HCT116 (cell line): ENCODE measurements at regions not wholly inside any gene's neighbourhood (a gene's known extent, or its start where the extent isn't known, plus 50 kb on each side); places are given as distances from the start of the nearest gene placed in this dataset.

Source experiments
- ATAC-seq: fragments of 200-7000 bp; cut with Tn5 transposase; 2 replicates; pipeline ENCODE4 v1.9.1; 2020; ENCODE audit warnings: mild to moderate bottlenecking, moderate library complexity
- BruUV-seq: library from RNA; stranded (reverse); fragments of 400-500 nt; replicated peaks from 2 replicates; lab custom pipeline; 2021; lab: Mats Ljungman, UMichigan
- CTCF ChIA-PET: fragments of 300-600 bp; sonication (Branson Sonifier 250); formaldehyde crosslinking; loops from one replicate; lab custom pipeline; 2021; ENCODE audit warnings: antibody characterized with exemption; lab: Charles Lee
- POLR2A ChIA-PET: fragments of 300-600, 350-600 bp; sonication (Branson Sonifier 250); formaldehyde crosslinking; loops from one replicate; lab custom pipeline; 2021; ENCODE audit warnings: antibody characterized with exemption; lab: Charles Lee
- RAD21 ChIA-PET, 2 experiments: fragments of 300-600 bp; sonication (Branson Sonifier 250); formaldehyde crosslinking; loops; one replicate each; lab custom pipeline; 2023; ENCODE audit warnings: low total read pairs in 2 of 2; ENCODE audit not compliant: uncharacterized antibody in 2 of 2, unreplicated experiment in 2 of 2, low non-redundant PET in 1 of 2; lab: Charles Lee
- DNase-seq: peaks from one replicate; pipeline ENCODE4 v3.0.0-alpha.2; 2010; ENCODE audit warnings: low read depth, low spot score
- H2AFZ ChIP-seq: fragments of 200-600 bp; shearing (Covaris generic), sonication (generic); 2 replicates; pipeline ENCODE4 v1.6.1; 2017; ENCODE audit warnings: low read depth, mixed run types, mixed read lengths, antibody characterized with exemption, low read length; ENCODE audit not compliant: poor library complexity, severe bottlenecking
- H3K27ac ChIP-seq: 2 replicates; pipeline ENCODE4 v1.5.1; 2012; ENCODE audit warnings: low read depth, low read length
- H3K27me3 ChIP-seq: fragments of 200-600 bp; sonication (generic); 2 replicates; pipeline ENCODE4 v1.6.1; 2016; ENCODE audit warnings: mixed run types, low read length, mixed read lengths; ENCODE audit not compliant: insufficient read depth
- H3K36me3 ChIP-seq, 2 experiments: fragments of 200-500 bp in 1 of 2; fragments of 200-600 bp in 1 of 2; sonication (Bioruptor generic) in 1 of 2; sonication (generic) in 1 of 2; 2 replicates each; pipeline versions ENCODE4 v1.5.1 to v1.6.1; 2014 to 2016; ENCODE audit warnings: low read length in 2 of 2, inconsistent platforms in 1 of 2, mixed read lengths in 1 of 2, mixed run types in 1 of 2; ENCODE audit not compliant: insufficient read depth in 2 of 2, control insufficient read depth in 1 of 2
- H3K4me1 ChIP-seq, 2 experiments: fragments of 200-600 bp in 1 of 2; sonication (generic) in 1 of 2; 2 replicates each; pipeline versions ENCODE4 v1.5.1 to v1.6.1; 2012 to 2017; ENCODE audit warnings: low read length in 2 of 2, inconsistent platforms in 1 of 2, mild to moderate bottlenecking in 1 of 2, mixed read lengths in 1 of 2, mixed run types in 1 of 2, moderate library complexity in 1 of 2; ENCODE audit not compliant: insufficient read depth in 2 of 2, control insufficient read depth in 1 of 2
- H3K4me2 ChIP-seq: fragments of 200-600 bp; sonication (generic); 2 replicates; pipeline ENCODE4 v1.6.1; 2017; ENCODE audit warnings: mixed run types, low read length, mixed read lengths
- H3K4me3 ChIP-seq, 2 experiments: fragments of 200-600 bp in 1 of 2; sonication (generic) in 1 of 2; replicated peaks in 1 of 2; 2 replicates each; pipeline ENCODE4 v1.5.1; 2011 to 2016; ENCODE audit warnings: low read length in 2 of 2, control low read depth in 1 of 2, low read depth in 1 of 2, mild to moderate bottlenecking in 1 of 2, mixed read lengths in 1 of 2, mixed run types in 1 of 2
- H3K79me2 ChIP-seq: fragments of 200-600 bp; sonication (generic); 2 replicates; pipeline ENCODE4 v1.6.1; 2017; ENCODE audit warnings: mild to moderate bottlenecking, mixed run types, low read length, moderate library complexity, mixed read lengths; ENCODE audit not compliant: insufficient read depth
- H3K9ac ChIP-seq: fragments of 200-600 bp; sonication (generic); 2 replicates; pipeline ENCODE4 v1.6.1; 2016; ENCODE audit warnings: low read length, mixed read lengths
- H3K9me2 ChIP-seq: fragments of 200-600 bp; sonication (generic), shearing (Covaris generic); 2 replicates; pipeline ENCODE4 v1.6.1; 2017; ENCODE audit warnings: mixed run types, mild to moderate bottlenecking, moderate library complexity; ENCODE audit not compliant: insufficient read depth
- H3K9me3 ChIP-seq, 2 experiments: fragments of 200-500 bp in 1 of 2; fragments of 200-600 bp in 1 of 2; sonication (Bioruptor generic) in 1 of 2; sonication (generic) in 1 of 2; 2 replicates each; pipeline ENCODE4 v1.6.1; 2014 to 2017; ENCODE audit warnings: low read length in 2 of 2, mixed read lengths in 2 of 2, inconsistent platforms in 1 of 2, low read depth in 1 of 2, mild to moderate bottlenecking in 1 of 2, mixed run types in 1 of 2, moderate library complexity in 1 of 2; ENCODE audit not compliant: control insufficient read depth in 1 of 2, insufficient read depth in 1 of 2
- H4K20me1 ChIP-seq: fragments of 200-600 bp; sonication (generic), shearing (Covaris generic); 2 replicates; pipeline ENCODE4 v1.6.1; 2017; ENCODE audit warnings: mixed run types, mild to moderate bottlenecking, moderate library complexity; ENCODE audit not compliant: insufficient read depth
- CEBPB ChIP-seq: IDR thresholded peaks from 2 replicates; pipeline ENCODE4 v1.6.1; 2012; ENCODE audit warnings: low read depth
- CTCF ChIP-seq, 3 experiments: fragments of 200-600 bp in 1 of 3; sonication (generic) in 1 of 3; IDR thresholded peaks in 2 of 3; conservative IDR thresholded peaks in 1 of 3; 2 replicates each; pipeline ENCODE4 v1.5.1; 2012 to 2017; ENCODE audit warnings: low read depth in 2 of 3, low read length in 2 of 3, antibody characterized with exemption in 1 of 3, borderline replicate concordance in 1 of 3, control low read depth in 1 of 3, mild to moderate bottlenecking in 1 of 3, mixed read lengths in 1 of 3, mixed run types in 1 of 3, moderate library complexity in 1 of 3; ENCODE audit not compliant: insufficient read depth in 1 of 3
- EZH2 ChIP-seq: fragments of 200-600 bp; sonication (generic); IDR thresholded peaks from 2 replicates; pipeline ENCODE4 v1.6.1; 2017; ENCODE audit warnings: antibody characterized with exemption, mixed run types
- EZH2phosphoT487 ChIP-seq: fragments of 200-600 bp; IDR thresholded peaks from 2 replicates; pipeline ENCODE4 v1.6.1; 2018; ENCODE audit warnings: antibody characterized with exemption, borderline replicate concordance
- JUND ChIP-seq: IDR thresholded peaks from 2 replicates; pipeline ENCODE4 v1.6.1; 2012
- MAX ChIP-seq: IDR thresholded peaks from 2 replicates; pipeline ENCODE4 v1.6.1; 2012
- POLR2A ChIP-seq: IDR thresholded peaks from 2 replicates; pipeline ENCODE4 v1.7.0; 2011; ENCODE audit warnings: borderline replicate concordance; ENCODE audit not compliant: insufficient read depth, insufficient read length; ENCODE audit errors: extremely low read depth
- RAD21 ChIP-seq: IDR thresholded peaks from 2 replicates; pipeline ENCODE4 v1.6.1; 2012; ENCODE audit warnings: low read depth, mild to moderate bottlenecking
- REST ChIP-seq: IDR thresholded peaks from 2 replicates; pipeline ENCODE4 v1.6.1; 2012; ENCODE audit warnings: low read depth
- SP1 ChIP-seq: IDR thresholded peaks from 2 replicates; pipeline ENCODE4 v1.6.1; 2012; ENCODE audit warnings: low read depth
- SRF ChIP-seq: IDR thresholded peaks from 2 replicates; pipeline ENCODE4 v1.6.1; 2012; ENCODE audit warnings: low read depth
- ZBTB33 ChIP-seq: IDR thresholded peaks from 2 replicates; pipeline ENCODE4 v1.6.1; 2011; ENCODE audit warnings: mild to moderate bottlenecking, low read length, moderate library complexity; ENCODE audit not compliant: insufficient replicate concordance; ENCODE audit errors: extremely low read depth
- ZNF274 ChIP-seq: fragments of 200-500 bp; sonication (Bioruptor generic); IDR thresholded peaks from 2 replicates; pipeline ENCODE4 v1.6.1; 2014; ENCODE audit warnings: mild to moderate bottlenecking, low read depth, low read length, inconsistent platforms
- intact Hi-C: fragments of 100-400 bp; cut with micrococcal nuclease; formaldehyde crosslinking; loops from 2 replicates; pipeline ENCODE4 v1.10.0; 2022

- H3K27ac ChIP-seq, result no peak overlapping the region
- ChIA-PET RAD21 (no interaction called here), POLR2A (no interaction called here)
- no peak for ATAC-seq
- no peaks in the 10 kb centered on the region for H3K9me2 ChIP-seq
- H3K4me2 ChIP-seq, result no peak overlapping the region
- TF ChIP-seq REST (no peak), SRF (no peak), CEBPB (no peak), ZNF274 (no peak), EZH2 (no peak), EZH2phosphoT487 (no peak), MAX (no peak)
- TF ChIP-seq, all 23 proteins: peak for 0
- Histone ChIP-seq H3K79me2 (no peaks in the 10 kb centered on the region), H3K9me3 (no peaks in the 10 kb centered on the region), H3K36me3 (no peaks in the 10 kb centered on the region), H3K9ac (no peak overlapping the region), H3K4me1 (no peaks in the 10 kb centered on the region), H4K20me1 (no peaks in the 10 kb centered on the region), H3K27me3 (peaks cover 9% of the 10 kb centered on the region), H3K4me3 (no peak overlapping the region), H2AFZ (no peak overlapping the region)
- no peak for DNase-seq
- intact Hi-C loops, result no loop called here
- CTCF ChIA-PET, result no interaction called here
- BruUV-seq, result no TSS peak
Measured at GRCh38 chr10:80784695-80785094, 247.0 kb downstream of the SH2D4B start.

- Histone ChIP-seq H3K9me2 (no peaks in the 10 kb centered on the region), H3K79me2 (no peaks in the 10 kb centered on the region), H3K27me3 (0 out of 2 replicates have a peak, but pooled peaks cover 4% of the 10 kb centered on the region), H3K36me3 (no peaks in the 10 kb centered on the region), H4K20me1 (no peaks in the 10 kb centered on the region), H3K9ac (no peak overlapping the region), H2AFZ (no peak overlapping the region), H3K27ac (no peak overlapping the region), H3K4me3 (no peak overlapping the region), H3K9me3 (no peaks in the 10 kb centered on the region), H3K4me1 (no peaks in the 10 kb centered on the region), H3K4me2 (no peak overlapping the region)
- no peak for TF ChIP-seq SRF
- TF ChIP-seq JUND, result no peak
- no peak for TF ChIP-seq SP1
- no peak for TF ChIP-seq ZBTB33
- TF ChIP-seq EZH2phosphoT487, result no peak
- no peak for TF ChIP-seq EZH2
- no peak for TF ChIP-seq CTCF (IDR thresholded peaks at IDR 0.05 in 2 of 3, conservative IDR thresholded peaks at IDR 0.05 in 1 of 3; ENCODE audit: borderline replicate concordance in 1 of 3, insufficient read depth in 1 of 3, low read depth in 2 of 3, low read length in 2 of 3)
- TF ChIP-seq POLR2A, result no peak
- TF ChIP-seq RAD21, result no peak
- TF ChIP-seq MAX, result no peak
- ChIA-PET POLR2A (no interaction called here), CTCF (no interaction called here), RAD21 (no interaction called here)
- intact Hi-C loops, result no loop called here
- no peak for ATAC-seq
- BruUV-seq, result no TSS peak
- no peak for DNase-seq
Measured at GRCh38 chr10:80786322-80786721, 248.6 kb downstream of the SH2D4B start.
